Non-pigmented ciliary epithelial cell (primary cell): ENCODE measurements at regions not wholly inside any gene's neighbourhood (a gene's known extent, or its start where the extent isn't known, plus 50 kb on each side); places are given as distances from the start of the nearest gene placed in this dataset.

ENCODE experiments used
- DNase-seq: peaks from one replicate; pipeline ENCODE4 v3.0.0-alpha.2; 2010; ENCODE audit warnings: low read depth

DNA sequence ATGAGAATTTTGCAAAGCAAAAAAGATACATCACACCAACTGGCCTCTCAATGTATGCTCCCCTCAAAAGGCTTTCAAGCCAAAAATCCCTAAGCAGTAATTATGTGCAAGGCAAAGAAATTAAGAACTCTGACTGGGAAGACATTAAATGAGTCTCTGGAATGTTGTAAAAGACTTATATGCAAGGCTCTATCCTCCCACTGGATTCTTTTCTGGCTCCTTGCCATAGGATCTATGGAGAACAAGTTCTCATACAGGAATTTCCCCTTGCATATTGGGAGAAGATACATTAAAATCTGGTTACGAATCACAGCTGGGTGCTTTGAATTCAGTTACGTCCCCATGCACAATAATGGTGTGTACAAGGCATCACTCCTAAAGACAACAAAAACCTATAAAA is 73.4 kb upstream of the ATL2 start:
- DNase-seq, result no peak

DNA sequence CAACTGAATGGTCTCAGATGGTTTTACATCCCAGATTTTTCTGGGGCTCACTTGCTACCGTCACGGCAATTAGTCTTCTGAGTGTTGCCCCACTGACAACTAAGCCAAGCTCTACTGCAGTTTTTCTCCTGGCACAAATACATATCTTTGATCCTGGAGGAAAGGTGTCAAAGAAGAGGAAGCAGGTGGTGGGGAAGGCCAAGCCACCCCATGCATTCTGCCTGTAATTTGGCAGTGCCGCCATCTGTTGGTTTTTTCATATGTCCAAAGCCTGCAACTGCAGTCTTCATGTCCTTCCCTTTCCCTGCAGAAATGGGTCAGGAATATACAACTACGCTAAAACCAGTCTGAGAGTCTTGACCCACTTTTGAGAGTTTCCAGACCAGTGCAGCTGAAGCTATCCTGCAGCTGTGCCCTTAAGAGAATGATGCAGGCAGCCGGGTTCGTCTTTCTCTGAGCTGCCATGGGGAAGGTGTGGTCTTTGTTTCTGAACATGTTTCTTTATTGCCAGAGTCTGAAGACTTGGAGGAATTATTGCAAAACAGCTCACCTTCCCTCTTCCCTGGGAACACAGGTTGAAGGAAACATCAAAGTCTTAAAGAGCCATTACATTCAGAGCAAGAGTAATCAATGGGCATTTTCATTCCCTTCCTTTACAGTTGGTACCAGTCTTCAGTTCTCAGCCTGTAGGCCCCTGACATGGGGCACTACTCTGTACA is 71.8 kb upstream of the ATL2 start:
- DNase-seq, result no peak

DNA sequence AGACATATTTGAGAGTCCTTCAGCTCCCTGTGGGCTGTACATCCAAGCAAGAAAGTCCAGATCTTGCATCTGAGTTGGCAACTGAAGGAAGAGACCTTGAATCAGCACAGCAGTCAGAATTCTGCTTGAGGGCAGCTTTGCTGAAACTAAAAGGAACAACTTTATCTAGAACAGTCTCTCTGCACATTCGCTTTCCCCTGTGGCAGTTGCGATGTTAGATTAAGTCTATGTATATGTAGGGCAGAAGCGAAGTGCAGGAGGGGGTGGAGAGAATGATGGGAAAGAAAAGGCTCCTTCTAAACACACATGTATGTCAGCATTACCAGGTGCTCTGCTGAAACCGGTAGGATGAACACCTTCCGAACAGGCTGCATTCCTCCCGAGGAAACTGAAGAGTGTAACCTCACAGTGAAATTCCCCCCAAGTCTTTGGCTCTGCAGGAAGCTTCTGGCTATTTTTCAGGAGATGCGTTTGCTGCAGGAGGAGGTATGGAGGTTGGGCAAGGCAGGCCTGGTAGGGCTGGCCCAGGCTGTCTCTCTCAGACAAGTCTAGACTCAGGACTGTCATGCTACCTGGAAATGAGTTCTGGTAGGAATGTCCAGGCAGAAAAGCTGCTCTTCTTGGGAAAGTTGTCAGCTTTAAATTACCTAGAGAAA is 70.0 kb upstream of the ATL2 start:
- no peak for DNase-seq

DNA sequence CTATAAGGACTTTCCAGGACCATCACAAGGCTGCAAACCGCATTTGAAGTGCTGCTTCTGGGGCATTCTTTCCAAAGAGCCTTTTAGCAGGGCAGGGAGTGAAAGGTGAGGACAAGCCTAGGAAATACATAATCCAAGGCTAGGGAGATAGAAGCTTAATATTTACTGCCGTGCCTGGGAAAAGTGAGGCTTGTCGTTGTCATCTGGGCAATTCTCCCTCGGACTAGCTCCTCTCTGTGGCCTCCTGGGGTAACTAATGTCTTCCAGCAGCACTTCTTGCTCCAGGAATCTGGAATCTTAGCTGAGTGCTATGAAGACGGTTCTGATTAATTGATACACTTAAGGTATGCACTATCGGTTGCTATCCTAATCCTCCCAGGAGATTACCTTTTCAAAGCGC is 69.3 kb upstream of the ATL2 start:
- DNase-seq, result no peak

DNA sequence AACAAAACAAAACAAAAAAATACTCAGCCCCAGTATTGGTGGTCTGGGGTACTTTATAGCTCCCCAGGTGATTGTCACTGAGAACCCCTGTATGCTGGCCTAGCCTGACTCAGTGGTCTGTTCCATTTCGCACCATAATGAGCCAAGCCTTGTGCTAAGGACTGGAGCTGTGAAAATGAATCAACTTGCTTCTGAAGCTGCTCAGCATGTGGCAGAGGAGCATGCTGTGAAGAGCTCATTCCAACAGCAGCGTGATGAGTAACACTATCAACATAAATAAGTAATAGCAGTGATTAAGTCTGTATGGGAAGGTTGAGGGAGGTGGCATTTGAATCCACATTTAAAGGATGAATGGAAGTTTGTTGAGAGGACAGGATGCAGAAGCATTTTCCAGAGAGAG is 67.2 kb upstream of the ATL2 start:
- peak; percentile 43 for DNase-seq

DNA sequence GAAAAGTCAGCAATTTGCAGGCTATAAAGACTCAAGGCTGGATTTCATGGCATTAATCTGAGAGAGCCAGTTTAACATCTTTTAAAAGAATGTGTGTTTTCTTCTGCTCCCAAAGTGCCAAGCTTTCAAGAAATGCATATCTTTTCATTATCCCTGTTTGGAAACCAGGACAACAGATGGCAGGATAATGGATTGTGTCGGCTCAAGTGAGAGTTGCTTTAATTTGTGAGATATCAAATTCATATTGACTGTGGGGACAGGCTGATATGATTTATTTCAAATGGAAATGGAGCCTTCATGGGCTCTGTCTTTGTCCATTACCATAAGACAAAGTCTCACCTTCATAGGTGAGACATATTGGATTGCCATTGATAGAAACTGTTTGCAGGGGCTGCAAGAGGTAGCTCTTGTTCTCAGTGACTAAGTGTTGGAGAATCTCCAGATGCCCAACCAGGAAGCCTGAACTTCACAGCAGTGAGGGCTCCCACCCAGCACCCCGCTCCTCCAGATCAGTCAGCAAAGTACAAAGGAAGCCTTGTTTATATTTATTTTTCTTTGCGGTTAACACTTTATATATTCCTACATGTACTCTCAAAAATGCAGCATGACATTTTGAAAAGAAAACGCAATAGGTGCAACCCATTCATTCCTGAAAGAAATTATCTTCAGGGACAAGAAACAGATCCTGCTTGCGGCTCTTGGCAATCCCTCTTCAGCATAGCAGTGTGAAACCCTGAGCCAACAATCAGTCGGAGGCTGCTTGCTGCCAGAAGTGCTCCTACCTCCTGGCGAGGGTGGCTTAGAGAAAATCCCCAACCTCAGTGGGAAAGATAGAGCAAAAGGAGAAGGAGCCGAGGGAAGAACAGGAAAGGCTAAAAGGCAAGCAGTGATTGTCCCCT is 65.8 kb upstream of the ATL2 start:
- peak; percentile 9 for DNase-seq

DNA sequence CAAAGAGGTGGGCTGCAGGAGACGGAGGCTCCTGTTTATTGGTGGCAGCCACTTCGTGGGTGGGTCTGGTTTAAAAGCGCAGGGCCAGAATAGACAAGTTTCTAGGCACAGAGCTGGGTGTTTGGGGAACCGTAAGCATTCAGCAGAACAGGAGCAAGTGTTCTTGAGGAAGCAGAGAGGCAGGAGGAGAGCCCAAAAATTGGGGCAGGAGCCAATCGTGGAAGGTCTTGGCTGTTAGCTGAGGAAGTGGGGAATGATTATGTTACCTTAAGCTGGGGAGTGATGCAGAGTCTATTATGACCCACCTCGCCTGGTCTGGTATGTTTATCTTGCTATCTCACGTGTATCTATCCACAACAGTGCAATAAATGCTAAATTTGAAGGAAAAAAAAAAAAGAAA is 64.3 kb upstream of the ATL2 start:
- DNase-seq, result no peak

DNA sequence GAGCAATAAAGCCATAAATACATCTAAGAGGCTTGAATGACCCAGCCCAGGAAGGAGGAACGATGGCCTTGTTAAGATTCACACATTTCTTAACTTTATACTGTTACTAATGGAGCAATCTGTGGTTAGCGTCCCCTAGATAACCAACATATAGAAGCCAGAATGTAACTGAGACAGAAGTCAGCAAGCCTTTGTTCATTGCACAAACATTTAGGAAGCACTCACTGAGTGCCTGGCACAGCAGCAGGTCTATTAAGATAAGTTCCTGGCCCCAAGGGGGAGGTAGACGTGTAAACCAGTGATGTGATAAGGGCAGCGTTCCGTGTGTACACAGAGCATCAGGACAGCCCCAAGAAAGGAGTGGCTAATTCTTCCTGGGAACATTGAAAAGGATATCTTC is 63.6 kb upstream of the ATL2 start:
- DNase-seq, result no peak

DNA sequence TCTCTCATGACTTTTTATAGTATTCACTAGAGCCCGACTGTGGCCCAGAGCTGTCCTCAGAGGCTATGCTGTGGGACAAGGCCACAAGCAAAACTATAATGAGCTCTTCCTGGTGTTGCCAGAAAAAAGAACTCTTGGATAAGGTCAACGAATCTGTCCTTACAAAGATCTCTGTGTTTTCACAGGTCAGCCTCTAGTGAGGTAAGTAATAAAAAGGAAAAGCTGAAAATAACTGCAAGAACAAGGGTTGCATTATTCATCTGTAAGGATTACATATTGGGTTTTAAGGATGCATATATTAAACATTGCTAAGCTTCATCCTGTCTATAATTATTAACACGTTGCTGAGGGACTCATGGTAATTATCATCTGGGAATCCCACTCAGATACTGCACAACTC is 62.8 kb upstream of the ATL2 start:
- DNase-seq, result no peak

DNA sequence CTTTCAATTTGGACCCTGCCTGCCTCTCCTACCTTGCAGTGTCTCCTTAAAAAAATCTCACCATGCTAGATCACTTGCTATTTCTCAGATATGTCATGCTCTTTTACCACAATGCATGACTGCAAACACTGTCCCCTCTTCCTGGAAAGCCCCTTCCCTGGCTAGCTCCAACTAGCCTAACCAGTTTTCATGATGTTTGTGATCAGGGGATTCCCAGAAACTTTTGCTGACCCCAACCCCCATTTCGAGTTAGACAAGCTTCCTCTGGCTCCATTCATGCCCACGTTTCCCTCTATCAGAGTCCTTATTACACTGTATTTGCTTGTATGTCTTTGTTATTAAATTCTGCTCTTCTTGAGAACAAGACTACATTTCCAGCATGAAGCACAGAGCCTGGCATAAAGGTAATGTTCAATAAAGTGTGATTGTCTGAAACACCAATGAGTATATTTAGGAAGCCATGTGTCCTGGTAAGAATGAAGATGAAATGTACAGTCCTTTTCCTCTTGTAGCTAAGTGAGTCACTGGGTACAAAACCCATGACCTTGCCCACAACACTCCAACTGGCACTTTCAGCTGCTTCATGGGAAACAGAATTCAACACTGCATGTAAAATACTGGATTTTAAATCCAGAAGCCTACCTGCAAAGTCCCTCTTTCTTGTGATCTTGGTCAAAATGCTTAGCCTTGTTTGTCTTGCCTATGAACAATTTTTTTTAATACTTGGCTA is 62.0 kb upstream of the ATL2 start:
- DNase-seq, result no peak

DNA sequence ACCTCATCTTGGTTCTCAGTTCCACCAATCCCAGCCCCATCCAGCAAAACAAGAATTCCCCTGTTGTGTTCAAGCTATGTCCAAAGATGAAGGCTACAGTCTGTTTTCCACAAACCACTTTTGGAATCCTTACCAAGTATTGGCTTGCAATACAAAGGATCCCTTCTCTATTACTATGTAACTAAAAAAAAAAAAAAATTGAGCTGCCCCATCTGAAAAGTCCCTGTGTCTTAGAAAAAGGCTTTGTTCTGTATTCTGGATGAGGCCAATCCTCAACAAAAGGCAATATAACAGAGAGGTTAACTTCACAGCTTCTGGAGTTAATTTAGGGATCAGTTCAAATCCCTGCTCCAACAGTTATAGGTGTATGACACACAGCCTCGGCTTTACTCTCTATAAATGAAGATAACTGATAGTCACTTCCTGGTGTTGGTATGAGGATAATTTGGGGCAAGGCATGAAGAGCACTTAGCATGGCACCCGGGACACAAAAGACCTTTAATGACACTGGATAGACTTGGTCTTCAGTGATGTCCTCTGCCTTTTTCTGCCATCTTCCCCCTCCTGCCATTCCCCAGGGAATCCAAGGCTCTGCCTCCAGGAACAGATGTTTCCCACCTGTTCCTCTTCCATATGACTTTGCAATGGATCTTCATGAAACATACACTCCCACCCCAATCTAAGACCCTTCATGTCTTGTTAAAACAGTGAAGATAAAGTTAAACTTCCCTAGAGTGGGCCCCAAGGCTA is 61.2 kb upstream of the ATL2 start:
- DNase-seq, result no peak

DNA sequence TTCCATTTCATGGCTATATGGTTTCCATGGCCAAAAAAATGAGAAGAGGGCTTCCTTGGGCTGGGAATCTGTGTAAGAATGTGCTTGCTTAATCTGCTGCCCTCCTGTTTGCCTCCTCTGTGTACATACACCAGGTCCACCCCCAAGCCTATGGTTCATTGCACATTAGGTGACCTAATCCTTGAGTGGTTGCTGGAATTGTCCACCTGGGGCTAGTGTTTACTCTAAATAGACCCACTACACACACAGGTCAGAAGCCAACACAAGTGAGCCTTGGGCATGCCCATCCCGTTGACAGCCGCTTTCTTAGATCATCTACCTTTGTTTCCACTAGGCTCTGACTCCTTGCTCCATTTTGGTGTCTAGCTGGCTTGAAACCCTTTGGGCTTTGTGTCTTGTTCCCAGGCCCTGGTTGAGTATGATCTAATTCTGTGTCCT is 59.2 kb upstream of the ATL2 start:
- no peak for DNase-seq

DNA sequence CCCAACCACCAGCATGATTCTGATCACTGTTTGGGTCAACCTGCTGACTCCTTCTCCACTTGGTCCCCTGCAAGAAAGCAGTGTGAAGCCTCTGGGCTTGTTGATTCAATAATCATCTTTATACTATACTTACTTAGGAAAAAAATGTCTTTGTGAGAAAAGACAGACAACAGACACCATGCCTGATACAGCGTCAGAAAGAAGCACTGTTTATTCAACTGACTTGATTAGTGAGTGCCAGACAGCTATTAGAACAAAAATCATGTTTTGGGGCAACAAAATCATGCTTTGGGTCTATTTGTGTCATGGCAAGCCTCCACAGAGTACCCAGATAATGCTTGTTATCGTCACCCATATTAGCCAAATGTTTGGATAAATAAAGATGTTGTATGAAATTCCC is 58.7 kb upstream of the ATL2 start:
- no peak for DNase-seq

DNA sequence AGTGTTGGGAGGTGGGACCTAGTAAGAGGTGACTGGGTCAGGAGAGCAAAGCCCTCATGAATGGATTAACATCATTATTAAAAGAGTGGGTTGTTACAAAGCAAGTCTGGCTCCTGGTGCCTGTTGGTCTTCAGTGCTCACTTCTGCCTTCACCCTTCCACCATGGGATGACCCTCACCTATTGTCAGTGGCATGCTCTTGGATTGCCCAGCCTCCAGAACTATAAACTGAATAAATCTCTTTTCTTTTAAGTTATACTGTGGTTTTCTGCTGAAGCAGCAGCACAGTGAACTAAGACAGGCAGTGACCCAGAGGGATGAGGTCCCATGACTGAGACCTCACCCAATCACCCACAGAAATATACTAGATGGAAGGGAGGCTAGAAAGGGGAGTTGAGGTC is 57.5 kb upstream of the ATL2 start:
- no peak for DNase-seq

DNA sequence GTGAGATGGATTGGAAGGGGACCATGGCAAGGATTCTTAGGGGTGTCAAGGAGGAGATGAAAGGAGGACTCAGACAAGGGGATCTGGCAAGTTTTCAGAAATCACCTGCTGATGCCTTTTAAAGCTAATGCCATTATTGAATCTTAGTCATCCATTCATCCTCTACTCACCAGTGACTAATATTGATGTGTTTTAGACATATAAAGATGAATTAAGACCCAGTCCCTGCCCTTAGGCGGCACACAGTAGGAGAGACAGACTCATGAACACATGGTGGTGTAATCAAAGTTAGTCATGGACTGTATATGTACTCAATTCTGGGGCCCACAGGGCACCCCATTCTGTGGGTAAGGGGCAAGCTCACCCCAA is 56.5 kb upstream of the ATL2 start:
- DNase-seq, result no peak

DNA sequence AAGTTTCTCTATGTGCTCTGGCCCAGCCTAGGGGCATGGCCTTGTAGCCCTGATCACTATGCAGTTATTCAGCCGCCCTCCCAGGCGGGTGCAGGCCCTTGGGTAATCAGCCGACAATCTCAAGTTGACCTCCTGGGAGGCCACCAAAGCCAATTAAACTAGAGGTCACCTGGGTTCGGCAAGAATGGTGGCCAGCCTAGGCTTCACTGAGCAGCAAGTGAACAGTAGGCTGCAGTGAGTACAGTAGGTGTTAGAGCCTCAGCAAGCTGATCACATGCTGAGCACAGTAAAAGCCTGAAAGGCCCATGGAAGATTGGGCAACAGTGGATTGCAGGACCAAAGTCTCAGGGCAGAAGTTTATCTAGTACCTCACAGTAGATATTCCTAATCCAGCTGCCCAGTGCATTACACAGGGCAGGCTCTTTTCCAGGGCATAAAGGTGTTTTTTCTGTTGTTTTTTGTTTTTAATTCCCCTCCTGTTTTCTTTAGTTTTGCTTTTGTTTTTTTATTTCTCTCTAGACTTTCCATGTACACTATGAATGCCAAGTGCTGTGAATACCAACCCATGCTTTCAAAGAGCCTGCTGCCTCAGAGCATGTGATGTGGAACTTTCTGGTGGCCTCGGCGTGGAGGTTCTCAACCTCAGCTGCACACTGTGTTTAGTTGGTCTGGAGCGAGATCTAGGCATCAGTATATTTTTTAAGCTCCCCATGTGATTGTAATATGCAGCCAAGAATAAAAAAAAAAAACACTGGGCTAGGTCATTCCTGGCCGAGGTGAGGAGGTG is 55.9 kb upstream of the ATL2 start:
- no peak for DNase-seq

DNA sequence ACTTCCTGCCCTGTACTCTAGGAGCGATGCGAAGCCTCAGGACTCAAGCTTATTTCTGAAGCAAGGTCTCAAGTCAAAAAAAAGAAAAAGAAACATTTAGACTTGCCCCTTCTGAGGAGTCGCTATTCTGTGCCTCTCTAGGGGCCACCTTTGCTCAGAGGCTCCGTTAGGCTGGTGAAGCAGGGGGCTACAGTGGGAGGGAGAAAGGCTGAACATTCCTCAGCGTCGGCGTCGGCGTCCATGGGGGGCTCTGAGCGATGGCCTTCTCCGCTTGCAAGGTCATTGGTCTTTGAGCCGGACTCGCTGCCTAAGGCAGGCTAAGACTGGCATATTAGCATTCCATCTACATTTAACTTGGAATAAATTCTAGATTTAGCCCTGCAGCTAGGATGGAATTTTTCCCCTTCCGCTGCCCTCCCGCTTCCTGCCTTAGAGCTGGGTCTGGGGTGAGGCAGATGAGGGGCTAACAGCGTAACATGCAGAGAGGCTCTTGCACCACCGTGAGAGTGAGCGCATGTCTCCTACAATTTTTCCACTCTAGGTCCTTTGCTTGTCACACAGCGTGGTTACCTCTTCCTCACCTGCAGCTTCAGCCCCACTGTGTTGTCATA is 53.6 kb upstream of the ATL2 start:
- no peak for DNase-seq

DNA sequence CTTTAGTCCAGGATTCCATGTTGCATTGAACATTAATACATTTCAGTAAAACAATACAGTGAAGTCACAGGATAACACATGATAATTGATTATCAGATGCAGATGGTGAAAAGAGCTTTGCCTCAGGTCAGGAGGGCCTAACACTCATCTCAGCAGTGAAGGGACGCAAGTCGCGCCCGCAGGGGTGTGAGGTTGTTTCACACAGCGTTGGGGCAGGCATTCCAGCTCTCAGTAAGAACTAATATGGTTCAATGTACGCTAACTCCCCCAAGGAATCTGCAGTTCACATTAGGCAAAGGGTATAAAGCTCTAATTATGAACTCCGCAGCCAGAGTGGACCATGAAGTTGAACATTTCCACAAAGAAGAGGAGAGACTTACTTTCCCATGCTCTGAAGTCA is 53.1 kb upstream of the ATL2 start:
- DNase-seq, result no peak

DNA sequence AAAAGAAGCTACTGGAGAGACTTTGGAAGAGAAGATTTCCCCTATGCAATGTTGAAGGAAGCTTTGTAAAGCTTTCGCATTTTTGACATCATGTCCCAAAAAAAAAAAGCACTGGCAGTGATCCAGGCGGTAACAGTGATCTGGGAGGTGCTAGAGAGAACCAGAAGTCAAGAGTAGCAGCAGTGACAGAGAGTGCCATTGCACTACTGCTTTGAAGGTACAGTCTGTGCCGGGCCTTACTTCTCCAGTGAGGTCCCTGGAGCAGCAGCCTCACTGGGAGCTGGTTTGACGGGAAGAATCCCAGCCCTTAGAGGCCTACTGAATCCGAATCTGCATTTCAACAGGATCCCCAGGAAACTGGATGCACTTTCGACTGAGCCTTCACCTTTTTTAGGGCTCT is 50.9 kb upstream of the ATL2 start:
- no peak for DNase-seq

DNA sequence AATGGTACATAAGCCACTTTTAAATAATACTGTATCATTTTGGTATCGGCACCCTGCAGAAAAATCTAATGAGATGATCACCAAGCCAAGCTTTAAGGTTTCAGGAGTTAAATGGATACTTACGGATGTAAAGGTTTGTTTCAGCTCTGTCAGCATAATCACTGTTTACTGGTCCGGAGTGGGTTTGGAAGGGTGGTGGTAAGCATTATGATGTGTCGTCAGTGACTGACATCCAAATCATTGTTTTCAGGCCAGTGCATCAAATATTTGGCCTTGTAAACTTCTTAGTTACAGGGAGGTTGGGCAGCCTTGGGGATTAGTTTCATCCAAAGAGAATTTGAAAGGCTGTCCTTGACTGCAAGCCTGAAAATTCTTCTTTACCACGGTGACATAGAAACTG is 50.0 kb upstream of the ATL2 start:
- DNase-seq, result no peak
